ENCODE measurements at regions not wholly inside any gene's neighbourhood (a gene's known extent, or its start where the extent isn't known, plus 50 kb on each side); places are given as distances from the start of the nearest gene placed in this dataset.

DNA sequence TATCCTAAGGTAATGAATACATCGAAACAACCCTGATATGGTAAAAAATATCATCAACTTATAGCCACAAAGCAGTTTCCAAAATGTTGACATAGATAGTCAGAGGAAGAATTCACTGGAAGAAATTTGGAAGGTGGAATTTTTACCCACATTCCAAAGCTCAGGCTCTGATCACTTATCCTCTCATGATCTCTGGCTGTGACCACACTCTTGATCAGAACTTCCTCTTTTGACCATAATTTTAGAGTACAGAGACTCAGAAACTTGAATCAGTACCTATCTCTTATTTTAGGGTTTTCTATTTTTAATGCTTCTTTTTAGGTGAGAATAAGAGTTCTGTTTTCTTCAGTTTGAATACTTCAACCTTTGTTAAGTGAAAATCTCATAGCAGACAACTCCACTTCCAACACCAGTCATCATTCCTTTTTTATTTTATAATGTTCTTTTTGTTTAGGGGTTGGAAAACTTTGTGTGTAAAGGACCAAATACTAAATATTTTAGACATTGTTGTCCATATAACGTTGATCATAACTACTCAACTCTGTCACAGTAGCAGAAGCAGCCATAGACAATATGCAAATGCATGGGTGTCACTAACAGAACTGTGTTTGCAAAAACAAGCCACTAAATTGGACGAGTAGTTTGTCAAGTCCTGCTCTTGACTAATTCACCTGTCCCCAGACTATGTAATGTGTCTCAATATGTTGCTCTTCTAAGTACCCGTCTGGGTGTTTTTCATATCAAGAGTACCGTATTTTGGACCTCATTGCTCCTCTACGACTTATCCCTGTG, 891.6 kb upstream of the CRIM1 start:
- intact Hi-C loops (cut with DNase I) = loop anchor here in 1 of 10 donors (10.0 kb wide), 1 partner anchor 219 kb away; no protein-coding TSS in a partner anchor
- 79 to 82% methylated on average over 6 of the region's 6 CpGs for WGBS, 2 donors

GRCh38 chr2:35462226-35462998, 893.2 kb upstream of the CRIM1 start:
- TF ChIP-seq, protein P1, sequence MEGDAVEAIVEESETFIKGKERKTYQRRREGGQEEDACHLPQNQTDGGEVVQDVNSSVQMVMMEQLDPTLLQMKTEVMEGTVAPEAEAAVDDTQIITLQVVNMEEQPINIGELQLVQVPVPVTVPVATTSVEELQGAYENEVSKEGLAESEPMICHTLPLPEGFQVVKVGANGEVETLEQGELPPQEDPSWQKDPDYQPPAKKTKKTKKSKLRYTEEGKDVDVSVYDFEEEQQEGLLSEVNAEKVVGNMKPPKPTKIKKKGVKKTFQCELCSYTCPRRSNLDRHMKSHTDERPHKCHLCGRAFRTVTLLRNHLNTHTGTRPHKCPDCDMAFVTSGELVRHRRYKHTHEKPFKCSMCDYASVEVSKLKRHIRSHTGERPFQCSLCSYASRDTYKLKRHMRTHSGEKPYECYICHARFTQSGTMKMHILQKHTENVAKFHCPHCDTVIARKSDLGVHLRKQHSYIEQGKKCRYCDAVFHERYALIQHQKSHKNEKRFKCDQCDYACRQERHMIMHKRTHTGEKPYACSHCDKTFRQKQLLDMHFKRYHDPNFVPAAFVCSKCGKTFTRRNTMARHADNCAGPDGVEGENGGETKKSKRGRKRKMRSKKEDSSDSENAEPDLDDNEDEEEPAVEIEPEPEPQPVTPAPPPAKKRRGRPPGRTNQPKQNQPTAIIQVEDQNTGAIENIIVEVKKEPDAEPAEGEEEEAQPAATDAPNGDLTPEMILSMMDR (IDR thresholded peaks at IDR 0.05) = no peak
- 59 to 64% methylated on average over 5 of the region's 5 CpGs for WGBS, 2 donors
- DNase-seq = no peak
- Histone ChIP-seq H3K27me3 (no peaks in the 10 kb centered on the region), H3K4me1 (no peaks in the 10 kb centered on the region), H3K9me3 (no peaks in the 10 kb centered on the region), H3K36me3 (no peaks in the 10 kb centered on the region), H3K27ac (no peak overlapping the region), H3K4me3 (no peak overlapping the region)
- intact Hi-C loops (cut with DNase I) = loop anchor here in 1 of 10 donors (10.0 kb wide), 1 partner anchor 218 kb away; no protein-coding TSS in a partner anchor
- ATAC-seq = no peak

More for the DNA sequence above, 891.6 kb upstream of the CRIM1 start:
- Histone ChIP-seq H3K27ac (no peak overlapping the region), H3K4me1 (no peaks in the 10 kb centered on the region), H3K36me3 (no peaks in the 10 kb centered on the region), H3K9me3 (no peaks in the 10 kb centered on the region), H3K27me3 (no peaks in the 10 kb centered on the region), H3K4me3 (no peak overlapping the region)
- TF ChIP-seq, protein P1 (IDR thresholded peaks at IDR 0.05) = no peak
- no peak for DNase-seq
- no peak for ATAC-seq

DNA sequence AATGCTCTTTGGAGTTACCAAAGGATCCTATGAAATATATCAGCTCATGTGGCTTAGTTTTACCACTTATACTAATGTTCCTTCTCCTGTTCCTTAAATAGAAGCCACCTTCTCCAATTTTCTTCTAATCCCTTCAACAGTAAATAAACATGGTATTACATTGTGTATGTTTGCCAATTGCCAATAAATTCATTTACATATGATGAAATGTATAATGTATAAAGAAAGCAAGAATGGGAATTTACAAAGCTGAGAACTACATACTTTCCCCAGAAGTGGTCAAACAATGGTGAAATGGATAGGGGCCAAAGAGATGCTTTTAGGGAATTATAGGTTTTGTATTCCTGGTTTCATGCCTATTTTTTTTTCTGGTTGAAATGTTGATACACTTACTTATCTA, 894.2 kb upstream of the CRIM1 start:
- intact Hi-C loops (cut with DNase I) = loop anchor here in 1 of 10 donors (10.0 kb wide), 1 partner anchor 217 kb away; no protein-coding TSS in a partner anchor

More for the DNA sequence above, 894.2 kb upstream of the CRIM1 start:
- DNase-seq = no peak
- no peaks in the 10 kb centered on the region for H3K36me3 ChIP-seq
- H3K4me1 ChIP-seq = no peaks in the 10 kb centered on the region
- H3K27ac ChIP-seq = no peak overlapping the region
- ATAC-seq = no peak
- TF ChIP-seq, protein P1 (IDR thresholded peaks at IDR 0.05) = no peak
- no peaks in the 10 kb centered on the region for H3K27me3 ChIP-seq
- no peaks in the 10 kb centered on the region for H3K9me3 ChIP-seq
- no peak overlapping the region for H3K4me3 ChIP-seq

Measured in heart right ventricle (tissue), 16 donors.